GM04504 (cell line): ENCODE measurements at regions not wholly inside any gene's neighbourhood (a gene's known extent, or its start where the extent isn't known, plus 50 kb on each side); places are given as distances from the start of the nearest gene placed in this dataset.

Experiments
- DNase-seq: peaks from one replicate; pipeline ENCODE4 v3.0.0-alpha.2; 2012; ENCODE audit warnings: low read depth

DNA sequence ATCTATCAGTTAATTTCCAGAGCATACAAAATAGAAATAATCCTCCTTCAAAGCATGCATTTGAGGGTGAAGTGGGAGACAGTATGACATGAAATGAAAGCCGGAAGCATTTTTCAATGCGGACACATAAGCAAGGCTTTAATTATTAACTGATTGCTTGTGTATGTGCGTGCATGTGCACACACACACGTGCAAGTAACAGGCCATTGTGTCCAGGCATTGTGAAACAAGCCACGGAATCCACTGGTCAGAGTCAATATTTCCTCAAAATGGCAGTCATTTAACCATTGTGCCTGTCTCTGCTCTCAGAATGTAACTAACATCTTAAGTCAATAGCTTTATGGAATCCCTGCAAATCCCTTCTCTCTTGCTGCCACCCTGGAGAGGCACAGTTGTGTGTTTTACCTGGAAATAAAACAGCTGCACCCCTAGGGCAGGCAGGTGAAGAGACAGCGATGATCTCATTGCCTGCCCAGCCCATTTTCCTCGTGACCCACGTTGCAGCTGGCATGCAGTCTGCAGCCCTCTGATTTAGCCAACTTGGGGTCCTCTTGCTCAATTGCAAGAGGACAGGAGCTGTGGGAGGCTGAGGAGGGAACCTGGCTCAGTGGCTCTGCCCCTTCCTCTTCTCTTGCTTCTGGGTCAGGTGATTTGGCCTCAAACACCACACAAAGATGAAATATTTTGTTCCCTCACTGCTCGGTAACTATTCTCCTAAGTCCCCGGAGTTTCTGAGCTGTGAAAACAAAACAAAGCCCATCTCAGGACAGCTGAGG lies 500.9 kb upstream of the ZMIZ1 start:
- DNase-seq, result no peak

DNA sequence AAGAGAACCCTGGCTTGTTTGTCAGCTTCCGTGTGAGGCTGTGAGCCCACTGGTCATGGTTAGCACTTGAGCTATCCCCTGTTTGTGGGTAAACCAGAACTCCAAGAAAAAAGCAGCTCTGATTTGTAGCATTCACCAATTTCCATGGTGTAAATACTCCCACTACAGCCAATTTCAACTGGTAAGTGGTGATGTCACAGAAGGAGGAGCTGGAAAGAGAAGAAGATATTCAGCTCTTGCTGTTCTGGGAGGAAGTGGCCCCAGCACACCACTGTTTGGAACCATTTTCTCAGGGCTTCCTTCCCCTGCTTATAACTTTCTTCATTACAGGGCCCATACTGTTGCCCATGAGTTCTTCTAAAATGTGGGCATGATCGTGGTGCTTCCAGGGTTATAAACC lies 500.1 kb upstream of the ZMIZ1 start:
- DNase-seq, result no peak

DNA sequence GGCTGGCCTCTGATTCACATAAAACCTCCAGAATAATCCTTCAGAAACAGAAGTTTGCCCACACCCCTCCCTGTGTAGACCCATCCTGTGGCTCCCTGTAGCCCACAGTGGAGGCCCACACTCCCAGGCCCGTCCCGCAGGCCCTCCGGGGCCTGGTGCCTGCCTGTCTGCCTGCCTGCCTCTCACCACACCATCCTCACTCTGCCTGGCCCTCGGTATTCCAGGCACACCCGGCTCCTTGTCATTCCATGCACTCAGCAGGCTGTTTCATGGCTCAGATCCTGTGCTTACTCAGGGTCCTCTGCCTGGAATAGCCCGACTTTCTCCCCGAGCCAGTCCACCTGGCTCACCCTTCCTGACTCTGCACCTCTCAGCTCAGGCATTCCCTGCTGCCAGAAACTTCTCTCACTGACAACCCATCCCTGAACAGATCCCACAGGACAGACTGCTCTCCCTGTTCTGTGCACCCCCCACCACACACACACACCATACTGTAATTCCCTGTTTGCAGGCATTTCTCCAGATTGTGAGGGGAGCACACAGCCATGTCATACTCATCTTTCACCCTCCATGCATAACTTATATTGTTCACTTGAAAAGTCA lies 498.0 kb upstream of the ZMIZ1 start:
- no peak for DNase-seq

DNA sequence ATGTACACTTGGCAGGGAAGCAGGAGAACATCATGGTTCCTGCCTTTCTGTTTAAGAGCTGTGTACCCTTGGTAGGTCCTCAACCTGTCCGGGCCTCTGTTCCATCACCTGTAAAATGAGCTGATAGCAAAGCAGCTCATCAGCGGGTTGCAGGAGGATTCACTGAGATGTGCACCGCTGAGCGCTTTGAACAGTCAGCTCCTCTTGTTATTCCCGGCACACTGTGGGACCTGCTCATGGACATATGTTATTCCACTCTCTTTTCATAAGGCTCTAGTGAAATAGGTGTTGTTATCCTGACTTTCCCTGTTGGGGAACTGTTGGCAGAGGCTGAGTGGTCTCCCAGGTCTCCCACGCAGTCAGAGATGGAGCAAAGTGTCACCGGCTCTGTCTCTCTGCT lies 497.5 kb upstream of the ZMIZ1 start:
- DNase-seq, result no peak

DNA sequence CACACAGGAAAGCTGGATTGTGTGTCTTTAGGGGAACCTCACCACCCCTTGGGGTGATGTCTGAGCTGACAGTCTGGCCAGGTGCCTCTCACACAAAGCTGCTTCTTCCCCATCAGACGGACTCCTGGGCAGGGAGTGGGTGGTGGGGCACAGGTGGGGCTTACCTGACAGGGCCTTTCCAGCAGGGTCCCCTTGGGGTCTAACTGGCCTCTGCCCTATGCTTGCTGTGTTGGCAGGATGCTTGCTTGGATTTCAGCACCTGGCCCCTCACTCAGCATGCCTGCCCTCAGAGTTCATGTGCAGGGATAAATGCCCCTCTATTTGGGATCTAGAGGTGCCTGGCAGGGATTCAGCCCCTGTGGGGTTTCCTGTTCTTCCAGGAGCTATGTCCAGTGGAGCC lies 496.9 kb upstream of the ZMIZ1 start:
- DNase-seq, result no peak

DNA sequence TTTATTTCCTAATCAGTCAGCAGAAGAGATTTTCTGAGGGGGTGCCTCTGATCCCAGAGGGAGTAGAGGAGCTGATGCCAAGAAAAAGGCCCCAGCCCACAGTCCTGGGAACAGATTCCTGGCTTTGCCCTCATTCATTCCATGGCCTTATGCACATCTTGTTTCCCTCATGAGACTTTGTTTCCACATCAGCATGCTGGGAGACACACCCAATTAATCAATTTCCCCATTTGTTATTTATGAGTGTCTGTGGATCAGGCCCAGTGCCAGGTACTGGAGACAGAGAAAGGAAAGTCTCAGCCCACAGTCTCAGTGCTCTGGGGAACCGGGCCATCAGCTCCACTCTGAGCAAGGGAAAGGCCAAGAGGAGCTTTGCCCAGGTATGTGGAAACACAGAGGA lies 496.2 kb upstream of the ZMIZ1 start:
- DNase-seq, result no peak

DNA sequence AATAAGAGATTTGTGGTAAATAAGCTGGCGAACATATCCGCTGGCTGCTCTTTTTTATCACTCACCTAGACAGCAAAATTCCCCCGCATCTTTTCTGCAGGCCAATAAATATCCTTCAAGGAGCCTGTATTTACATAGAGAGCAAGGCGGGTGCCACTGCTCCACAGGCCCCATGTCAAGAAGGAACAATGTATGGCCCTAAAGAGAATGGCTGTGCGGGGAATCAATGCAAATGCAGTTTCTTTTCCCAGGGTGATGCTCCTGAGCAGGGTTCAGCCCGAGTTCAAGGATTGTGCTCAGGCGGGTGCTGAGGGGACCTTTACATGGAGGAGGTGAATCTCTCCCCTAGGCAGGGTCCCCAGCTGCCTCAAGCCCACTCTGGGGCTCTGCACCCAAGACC lies 494.2 kb upstream of the ZMIZ1 start:
- DNase-seq, result no peak

DNA sequence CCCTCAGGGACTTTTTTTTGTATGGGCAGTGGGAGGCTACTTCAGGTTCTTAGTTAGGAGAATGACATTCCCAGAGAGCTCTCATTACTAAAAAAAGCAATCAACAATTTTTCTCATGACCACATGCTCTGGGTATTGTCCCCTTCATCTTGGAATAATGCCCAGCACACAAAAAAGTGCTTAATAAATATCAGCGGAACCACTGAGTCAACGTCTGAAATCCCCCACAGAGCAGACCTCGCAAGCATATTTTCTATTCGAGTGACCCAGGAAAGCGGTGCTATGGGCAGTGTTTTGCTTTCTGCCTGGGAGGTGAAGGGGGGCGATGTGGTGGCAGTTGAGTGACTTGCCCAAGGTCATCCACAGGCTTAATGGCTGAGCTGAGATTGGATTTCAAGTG lies 493.4 kb upstream of the ZMIZ1 start:
- DNase-seq, result no peak

DNA sequence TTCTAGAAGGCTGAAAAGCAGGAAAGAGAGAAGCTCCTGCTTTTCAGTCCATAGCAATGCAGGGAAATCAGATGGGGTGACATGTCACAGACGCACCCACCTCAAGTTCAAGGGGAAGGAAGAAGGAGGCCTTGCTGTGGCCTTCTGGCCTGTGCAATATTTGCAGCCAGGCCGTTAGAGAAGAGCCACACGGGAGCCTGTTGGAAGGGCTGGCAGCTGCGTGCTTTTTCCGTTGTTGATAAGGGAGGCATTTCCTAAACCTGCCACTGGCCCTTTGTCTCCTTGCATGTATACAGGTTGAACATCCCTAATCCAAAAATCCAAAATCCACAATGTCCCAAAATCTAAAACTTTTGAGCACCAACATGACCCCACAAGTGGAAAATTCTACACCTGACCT lies 492.5 kb upstream of the ZMIZ1 start:
- no peak for DNase-seq

DNA sequence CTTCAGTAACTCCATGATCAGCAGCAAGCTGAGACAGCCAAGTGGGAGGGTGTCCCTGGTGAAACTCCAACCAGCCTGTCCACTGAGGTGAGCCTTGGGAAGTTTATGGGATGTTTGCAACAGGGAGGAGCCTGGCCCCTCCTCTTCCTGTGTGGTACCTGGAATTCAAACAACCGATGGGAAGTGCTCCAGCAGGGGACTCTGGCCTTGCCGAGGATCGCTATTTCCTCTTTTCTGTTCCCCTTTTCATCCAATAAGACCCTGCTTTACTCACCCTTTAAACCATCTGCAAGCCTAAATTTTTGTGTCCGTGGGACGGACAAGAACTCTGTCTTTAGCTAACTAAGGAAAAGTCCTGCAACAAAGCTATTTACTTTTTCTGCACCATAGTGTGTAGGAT lies 491.1 kb upstream of the ZMIZ1 start:
- no peak for DNase-seq

DNA sequence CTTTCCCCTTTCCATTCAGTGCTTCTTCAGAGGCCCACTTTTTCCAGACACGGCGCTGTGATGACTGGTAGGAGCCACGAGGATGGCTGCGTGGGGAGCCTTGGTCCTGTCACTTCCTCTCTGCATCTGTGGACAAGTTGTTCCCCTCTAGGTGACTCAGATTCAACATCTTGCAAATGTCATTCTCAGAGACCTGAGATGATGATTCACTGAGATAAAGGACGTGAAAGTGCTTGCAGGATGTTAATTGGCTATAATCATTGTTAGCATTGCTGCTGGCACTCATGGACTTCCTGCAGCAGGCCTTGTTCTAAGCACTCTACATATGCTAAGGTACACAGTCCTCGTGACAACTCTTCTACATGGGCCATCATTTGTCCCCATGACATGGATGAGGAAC lies 489.8 kb upstream of the ZMIZ1 start:
- DNase-seq, result no peak

DNA sequence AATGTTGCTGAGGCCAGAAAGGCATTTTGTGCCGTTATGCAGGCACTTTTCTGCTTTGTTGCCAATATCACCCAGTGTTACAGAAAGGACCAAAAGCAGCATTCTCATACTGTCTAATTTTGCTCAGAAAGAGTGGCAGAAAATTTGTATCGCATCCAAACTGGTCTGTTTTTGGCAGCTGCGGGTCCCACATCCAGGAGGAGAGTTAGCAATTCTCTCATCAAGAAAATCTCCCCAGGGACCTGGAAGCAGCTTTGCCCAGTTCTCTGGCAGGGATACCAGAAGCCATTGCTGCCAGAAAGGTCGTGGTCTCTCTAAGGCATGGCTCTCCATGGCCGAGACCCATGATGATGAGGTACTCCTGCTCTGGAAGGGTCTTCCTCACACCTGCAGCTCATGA lies 489.2 kb upstream of the ZMIZ1 start:
- no peak for DNase-seq

DNA sequence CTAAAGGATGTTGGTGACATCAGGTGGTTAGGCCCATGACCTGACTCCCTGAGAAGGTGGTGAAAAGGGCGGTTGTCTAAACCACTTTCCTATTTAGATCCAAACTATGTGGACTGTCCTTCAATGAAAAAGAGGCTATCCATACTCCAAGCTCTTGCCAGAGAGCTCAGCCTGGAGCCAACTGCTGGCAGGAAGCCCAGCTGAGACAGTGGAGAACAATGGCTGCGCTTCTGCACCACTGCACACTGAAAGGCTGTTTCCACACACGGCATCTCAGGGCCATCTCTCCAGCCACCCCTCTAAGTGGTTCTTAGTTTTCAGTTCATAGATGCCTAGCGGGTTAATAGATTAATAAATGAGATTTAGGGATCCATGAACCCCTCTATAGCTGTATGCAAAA lies 488.8 kb upstream of the ZMIZ1 start:
- no peak for DNase-seq

DNA sequence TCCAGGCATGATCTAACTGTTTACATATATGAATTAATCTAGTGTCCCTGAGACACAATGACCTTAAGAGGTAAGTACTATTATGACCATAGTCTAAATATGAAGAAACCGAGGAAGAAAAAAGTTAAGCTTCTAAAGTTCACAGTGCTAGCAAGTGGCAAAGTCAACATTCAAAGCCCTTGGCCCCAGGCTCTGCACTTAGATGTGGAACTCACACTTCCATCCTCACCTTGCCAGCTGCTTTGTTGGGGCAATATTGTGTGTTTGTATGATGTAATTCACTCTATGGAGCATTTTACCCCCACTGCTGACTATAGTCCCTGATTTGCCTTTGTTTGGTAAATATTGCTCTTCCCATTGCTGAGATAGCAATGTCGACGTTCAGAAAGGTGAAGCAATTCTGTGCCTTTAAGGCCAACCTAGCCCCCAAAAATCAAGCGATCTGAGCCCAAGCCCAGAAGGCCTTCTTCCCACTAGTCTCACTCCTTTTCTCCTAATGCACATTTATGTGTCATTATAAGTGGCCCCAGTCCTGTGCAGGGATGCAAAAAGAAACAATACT lies 487.6 kb upstream of the ZMIZ1 start:
- DNase-seq, result no peak

DNA sequence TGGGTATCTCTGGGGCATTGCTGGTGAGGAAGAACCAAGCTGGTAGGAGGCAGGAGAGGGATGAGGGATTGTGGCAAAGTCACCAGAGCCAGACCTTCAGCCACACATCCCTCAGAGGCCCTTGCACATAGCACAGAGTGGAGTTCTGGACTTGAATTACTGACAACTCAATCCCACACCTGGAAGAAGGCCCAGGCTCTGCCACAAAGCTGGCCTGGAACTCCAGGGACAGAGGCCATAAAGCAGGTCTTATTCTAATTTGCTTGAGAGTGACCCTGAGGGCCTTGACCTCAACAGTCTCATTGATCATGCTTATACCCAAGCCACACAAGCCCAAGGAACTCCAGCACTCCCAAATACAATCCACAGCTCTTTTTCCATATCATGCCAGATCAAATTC lies 486.2 kb upstream of the ZMIZ1 start:
- no peak for DNase-seq

DNA sequence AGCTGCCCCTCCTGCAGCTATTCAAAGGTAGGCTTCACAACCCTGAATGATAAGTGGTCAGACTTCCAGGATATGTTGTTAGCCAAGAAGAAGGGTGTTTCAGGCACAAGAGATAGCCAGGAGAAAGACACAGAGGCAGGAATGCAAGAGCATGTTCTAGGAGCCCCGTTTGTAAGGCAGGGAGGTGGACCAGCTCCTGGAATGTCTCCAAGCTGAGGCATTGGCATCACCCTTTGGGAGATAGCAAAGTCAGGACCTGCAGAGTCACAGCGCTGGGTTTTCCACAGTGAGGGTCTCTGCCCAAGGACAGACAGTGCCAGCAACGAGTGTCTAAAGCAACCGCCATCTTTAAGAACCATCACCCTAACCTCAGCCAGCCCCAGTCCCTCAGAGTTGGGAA lies 484.5 kb upstream of the ZMIZ1 start:
- DNase-seq, result no peak

DNA sequence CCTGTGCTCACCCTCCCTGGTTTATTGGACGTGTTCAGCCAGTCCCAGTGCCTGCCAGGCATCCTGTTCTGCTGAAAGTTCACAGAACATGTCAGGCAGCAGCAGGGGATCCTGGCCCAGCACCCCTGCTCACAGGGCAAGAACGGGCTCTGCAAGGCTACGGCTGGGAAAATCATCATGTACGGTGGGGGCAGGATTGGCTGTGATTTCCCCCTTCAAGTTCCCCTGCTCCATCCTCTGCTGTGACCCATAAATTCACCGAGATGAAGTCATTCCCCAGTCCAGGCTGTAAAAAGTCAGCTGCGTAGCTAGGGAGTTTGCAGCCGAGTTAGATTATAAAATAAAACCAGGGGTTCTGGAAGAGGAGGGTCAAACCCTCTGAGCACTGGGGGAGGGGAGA lies 484.1 kb upstream of the ZMIZ1 start:
- DNase-seq, result no peak

DNA sequence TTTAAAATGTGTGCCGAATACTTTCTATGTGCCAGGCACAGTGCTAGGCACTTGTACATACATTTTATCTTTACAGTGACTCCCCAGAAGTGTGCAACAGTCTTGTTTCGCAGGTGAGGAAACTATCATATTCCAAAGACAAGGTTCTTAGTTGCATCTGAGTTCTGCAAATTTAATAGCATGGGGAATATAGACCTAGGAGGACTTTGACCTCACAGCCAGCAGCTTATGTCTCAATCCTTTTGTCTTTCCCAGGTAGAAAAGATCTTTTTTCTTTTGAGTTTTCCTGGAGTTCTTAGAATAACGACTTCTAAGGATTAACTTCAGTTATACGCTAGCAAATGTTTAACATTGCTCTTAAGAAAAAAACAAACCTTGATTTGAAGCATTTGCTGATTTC lies 482.8 kb upstream of the ZMIZ1 start:
- DNase-seq, result no peak

DNA sequence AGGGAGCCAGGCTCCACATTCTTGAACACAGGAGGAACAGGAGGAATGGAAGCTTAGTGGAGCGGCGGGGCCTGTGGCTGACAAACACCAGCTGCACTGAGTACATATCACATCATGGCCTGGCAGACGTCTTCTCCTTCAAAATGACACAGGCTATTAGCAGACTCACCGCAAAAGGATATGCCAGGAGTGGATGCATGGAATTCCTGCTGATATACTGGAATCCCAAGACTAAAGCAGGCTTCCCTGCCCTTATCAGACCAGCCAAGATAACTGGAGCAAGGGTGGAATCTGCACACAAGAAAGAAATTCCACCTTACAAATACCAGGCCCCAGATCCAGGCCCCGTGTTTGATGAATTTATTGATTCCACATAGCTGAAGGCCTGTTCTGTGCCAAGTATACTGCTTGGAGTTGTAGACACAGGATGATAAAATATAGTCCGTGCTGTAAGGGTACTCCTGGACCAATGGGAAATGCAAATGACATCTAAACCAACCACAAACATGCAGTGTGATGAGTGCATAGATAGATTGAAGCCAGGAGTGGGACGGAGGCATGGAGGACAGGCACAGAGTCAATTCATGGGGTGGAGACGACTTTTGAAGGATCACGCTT lies 480.5 kb upstream of the ZMIZ1 start:
- DNase-seq, result no peak

DNA sequence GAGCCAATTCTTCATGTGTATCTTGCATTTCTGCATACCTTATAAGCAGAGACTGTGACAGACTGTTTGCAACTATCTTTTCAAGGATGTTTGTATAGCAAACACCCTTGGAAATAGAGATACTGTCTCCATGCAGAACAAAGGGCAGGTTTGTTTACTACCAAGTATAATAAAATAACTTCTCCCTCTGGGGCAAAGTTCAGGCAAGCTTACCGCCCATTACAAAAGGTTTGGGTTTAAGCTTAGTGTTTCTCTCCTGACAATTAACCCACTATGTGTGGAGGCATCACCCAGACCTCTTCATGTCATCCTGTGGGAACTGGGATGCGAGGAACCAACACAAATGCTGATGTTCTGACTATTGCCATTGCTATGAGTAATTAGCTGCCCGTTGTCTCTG lies 479.1 kb upstream of the ZMIZ1 start:
- no peak for DNase-seq

DNA sequence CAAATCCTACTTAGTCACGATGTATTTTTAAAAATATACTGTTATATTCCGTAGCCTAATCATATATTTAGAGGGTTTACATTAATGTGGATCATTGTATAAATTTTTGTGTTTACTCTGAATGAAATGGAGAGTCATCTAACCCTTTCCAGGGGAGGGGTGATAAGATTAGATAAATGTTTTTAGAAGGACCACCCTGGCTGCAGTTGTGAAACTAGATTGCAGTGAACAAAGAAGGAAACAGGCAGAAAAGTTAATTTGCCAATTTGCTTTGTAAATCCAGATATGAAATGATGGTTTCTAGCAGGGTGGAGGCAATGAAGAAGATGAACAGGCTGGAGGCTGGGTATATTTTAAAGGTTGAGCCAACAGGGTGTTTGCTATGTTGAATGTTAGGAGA lies 477.7 kb upstream of the ZMIZ1 start:
- DNase-seq, result no peak

DNA sequence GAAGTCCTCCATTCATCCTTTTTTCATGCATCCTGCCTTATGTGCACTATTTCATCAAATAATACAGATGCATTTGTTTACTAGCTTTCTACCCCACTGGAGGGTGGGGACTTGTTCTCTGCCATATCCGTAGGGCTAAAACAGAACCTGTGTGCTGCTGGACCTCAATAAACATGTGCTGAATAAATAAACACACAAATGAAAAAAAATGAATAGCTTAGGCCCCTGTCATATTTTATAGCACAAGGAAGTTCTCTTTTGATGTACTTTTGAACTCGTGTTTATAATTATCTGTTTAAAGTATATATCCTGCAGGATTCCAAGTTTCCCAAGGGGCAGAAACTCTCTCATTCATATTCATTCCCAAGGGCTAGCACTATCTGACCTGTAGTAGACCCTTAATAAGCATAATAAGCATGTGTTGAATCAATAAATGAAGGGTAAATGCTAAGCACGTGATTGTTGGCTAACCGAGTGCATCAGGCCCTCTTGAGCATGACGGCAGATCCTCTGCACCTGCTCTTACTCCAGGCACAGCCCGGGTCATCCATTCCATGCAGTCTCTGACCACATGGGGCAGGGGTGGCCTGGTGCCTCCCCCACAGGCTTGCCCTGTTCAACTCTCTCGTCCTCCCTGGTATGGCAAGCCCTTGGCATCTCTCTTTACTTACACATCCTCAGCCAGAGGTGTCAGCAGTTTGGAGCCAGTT lies 474.1 kb upstream of the ZMIZ1 start:
- no peak for DNase-seq

DNA sequence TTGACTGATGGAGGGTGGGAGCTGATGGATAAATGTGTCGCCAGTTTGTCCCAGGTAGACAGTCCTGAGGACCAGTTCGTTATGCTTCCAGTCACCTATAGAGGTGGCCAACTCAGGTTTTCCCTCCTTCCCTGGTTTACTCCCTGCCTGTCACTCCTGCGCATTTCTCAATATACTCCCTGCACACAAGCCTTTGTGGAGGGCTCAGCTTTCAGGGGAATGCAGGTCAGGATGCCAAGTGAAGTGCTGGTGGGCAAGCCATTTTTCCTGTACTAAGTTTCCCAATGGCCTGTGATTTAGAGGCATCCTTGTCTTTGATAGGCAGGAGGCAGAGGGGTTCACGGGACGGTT lies 473.5 kb upstream of the ZMIZ1 start:
- DNase-seq, result no peak
